ENCODE measurements at regions not wholly inside any gene's neighbourhood (a gene's known extent, or its start where the extent isn't known, plus 50 kb on each side); places are given as distances from the start of the nearest gene placed in this dataset.
A peak's percentile ranks its signal among the peaks of the same experiment; 100 is the strongest.

- POLR2A ChIA-PET (ENCODE audit: unreplicated experiment), result no interaction called here
- TF ChIP-seq EZH2 (IDR thresholded peaks at IDR 0.05; ENCODE audit: low read depth) (no peak), CTCF (conservative IDR thresholded peaks at IDR 0.05) (no peak)
Observed at GRCh38 chr13:34847766-34848165, 94.3 kb upstream of the NBEA start.

GRCh38 chr13:34849406-34849805, 92.7 kb upstream of the NBEA start:
- H3K4me3 ChIP-seq, result no peak overlapping the region
- no peaks in the 10 kb centered on the region for H3K27me3 ChIP-seq (ENCODE audit: insufficient read depth, low read depth)
- H4K20me1 ChIP-seq (ENCODE audit: insufficient read depth), result no peaks in the 10 kb centered on the region
- H3K36me3 ChIP-seq (ENCODE audit: low read depth), result no peaks in the 10 kb centered on the region
- H3K4me2 ChIP-seq, result no peak overlapping the region
- H2AFZ ChIP-seq, result no peak overlapping the region
- intact Hi-C loops (cut with micrococcal nuclease; ENCODE audit: unreplicated experiment), result no loop called here
- ChIA-PET POLR2A (ENCODE audit: unreplicated experiment) (no interaction called here), CTCF (no interaction called here)
- no peak for DNase-seq
- no peaks in the 10 kb centered on the region for H3K9me3 ChIP-seq (ENCODE audit: insufficient read depth, low read depth)
- H3F3A ChIP-seq (ENCODE audit: insufficient read depth, low read depth), result no peaks in the 10 kb centered on the region
- H3K27ac ChIP-seq, result no peak overlapping the region
- H3K4me1 ChIP-seq (replicated peaks; ENCODE audit: insufficient read depth), result peaks cover 15% of the 10 kb centered on the region
- BruUV-seq (replicated peaks), result no TSS peak
- H3K79me2 ChIP-seq (ENCODE audit: low read depth), result no peaks in the 10 kb centered on the region
- TF ChIP-seq EZH2 (IDR thresholded peaks at IDR 0.05; ENCODE audit: low read depth), result no peak
- no peak for TF ChIP-seq CTCF (conservative IDR thresholded peaks at IDR 0.05)
- H3K9me2 ChIP-seq (ENCODE audit: insufficient read depth), result no peaks in the 10 kb centered on the region

More at GRCh38 chr13:34847766-34848165, 94.3 kb upstream of the NBEA start:
- no peak overlapping the region for H3K27ac ChIP-seq
- H2AFZ ChIP-seq, result peak overlapping the region; percentile 59; the same call in 1 of the 2 replicates
- peaks cover 6% of the 10 kb centered on the region for H3K4me1 ChIP-seq (replicated peaks; ENCODE audit: insufficient read depth)
- H3K9me3 ChIP-seq (ENCODE audit: insufficient read depth, low read depth), result no peaks in the 10 kb centered on the region
- peak in 1 of 2 experiments; percentile 40 for DNase-seq
- H3K9me2 ChIP-seq (ENCODE audit: insufficient read depth), result no peaks in the 10 kb centered on the region
- no peak overlapping the region for H3K4me3 ChIP-seq
- CTCF ChIA-PET, result no interaction called here
- intact Hi-C loops (cut with micrococcal nuclease; ENCODE audit: unreplicated experiment), result no loop called here
- H3K79me2 ChIP-seq (ENCODE audit: low read depth), result no peaks in the 10 kb centered on the region
- 0 out of 2 replicates have a peak overlapping the region, but pooled peaks have one; percentile 10 for H3K4me2 ChIP-seq
- H3K36me3 ChIP-seq (ENCODE audit: low read depth), result no peaks in the 10 kb centered on the region
- no peaks in the 10 kb centered on the region for H3K27me3 ChIP-seq (ENCODE audit: insufficient read depth, low read depth)
- no TSS peak for BruUV-seq (replicated peaks)
- H3F3A ChIP-seq (ENCODE audit: insufficient read depth, low read depth), result no peaks in the 10 kb centered on the region
- H4K20me1 ChIP-seq (ENCODE audit: insufficient read depth), result no peaks in the 10 kb centered on the region

GRCh38 chr13:34853161-34853560, 88.9 kb upstream of the NBEA start:
- POLR2A ChIA-PET (ENCODE audit: unreplicated experiment), result no interaction called here
- H3K4me1 ChIP-seq (replicated peaks; ENCODE audit: insufficient read depth), result peaks cover 15% of the 10 kb centered on the region
- CTCF ChIA-PET, result no interaction called here
- no peak overlapping the region for H3K4me3 ChIP-seq
- no peaks in the 10 kb centered on the region for H3K9me3 ChIP-seq (ENCODE audit: insufficient read depth, low read depth)
- H3K27ac ChIP-seq, result peak overlapping the region; percentile 32
- no peak for TF ChIP-seq CTCF (conservative IDR thresholded peaks at IDR 0.05)
- TF ChIP-seq EZH2 (IDR thresholded peaks at IDR 0.05; ENCODE audit: low read depth), result no peak
- H3K9me2 ChIP-seq (ENCODE audit: insufficient read depth), result no peaks in the 10 kb centered on the region
- H4K20me1 ChIP-seq (ENCODE audit: insufficient read depth), result no peaks in the 10 kb centered on the region
- no peaks in the 10 kb centered on the region for H3K36me3 ChIP-seq (ENCODE audit: low read depth)
- no peaks in the 10 kb centered on the region for H3K27me3 ChIP-seq (ENCODE audit: insufficient read depth, low read depth)
- intact Hi-C loops (cut with micrococcal nuclease; ENCODE audit: unreplicated experiment), result no loop called here
- H3F3A ChIP-seq (ENCODE audit: insufficient read depth, low read depth), result no peaks in the 10 kb centered on the region
- peak in 1 of 2 experiments; percentile 54 for DNase-seq
- H3K79me2 ChIP-seq (ENCODE audit: low read depth), result no peaks in the 10 kb centered on the region
- peak overlapping the region; percentile 26 for H3K4me2 ChIP-seq
- no TSS peak for BruUV-seq (replicated peaks)
- 0 out of 2 replicates have a peak overlapping the region, but pooled peaks have one; percentile 36 for H2AFZ ChIP-seq
